ENCODE measurements at regions not wholly inside any gene's neighbourhood (a gene's known extent, or its start where the extent isn't known, plus 50 kb on each side); places are given as distances from the start of the nearest gene placed in this dataset.

DNA sequence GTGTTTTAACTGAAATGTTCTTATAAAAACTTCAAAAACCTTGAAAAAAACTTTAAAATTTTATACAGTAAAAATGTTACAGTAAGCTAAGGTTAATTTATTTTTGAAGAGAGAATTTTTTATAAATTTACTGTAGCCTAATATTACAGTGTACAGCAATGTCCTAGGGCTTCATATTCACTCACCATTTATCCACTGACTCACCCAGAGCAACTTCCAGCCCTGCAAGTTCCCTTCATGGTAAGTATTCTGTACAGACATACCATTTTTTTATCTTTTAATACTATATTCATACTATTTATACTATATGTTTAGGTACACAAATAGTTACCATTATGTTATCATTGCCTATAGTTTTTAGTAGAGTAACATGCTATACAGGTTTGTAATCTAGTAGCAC is 396.7 kb upstream of the MMADHC start:
- Histone ChIP-seq H3K4me3 (no peak overlapping the region), H3K27ac (no peak overlapping the region), H3K27me3 (replicated peaks in 1 of 7) (no peaks in the 10 kb centered on the region), H3K4me1 (no peaks in the 10 kb centered on the region), H3K9me3 (peaks cover 0 to 15% (median 3%) of the 10 kb centered on the region in 8 donors), H3K36me3 (no peaks in the 10 kb centered on the region)
- intact Hi-C loops (cut with DNase I; ENCODE audit: low total_unique reads), result no loop called here
- TF ChIP-seq POLR2A (IDR thresholded peaks at IDR 0.05), result no peak
- TF ChIP-seq, protein P1, sequence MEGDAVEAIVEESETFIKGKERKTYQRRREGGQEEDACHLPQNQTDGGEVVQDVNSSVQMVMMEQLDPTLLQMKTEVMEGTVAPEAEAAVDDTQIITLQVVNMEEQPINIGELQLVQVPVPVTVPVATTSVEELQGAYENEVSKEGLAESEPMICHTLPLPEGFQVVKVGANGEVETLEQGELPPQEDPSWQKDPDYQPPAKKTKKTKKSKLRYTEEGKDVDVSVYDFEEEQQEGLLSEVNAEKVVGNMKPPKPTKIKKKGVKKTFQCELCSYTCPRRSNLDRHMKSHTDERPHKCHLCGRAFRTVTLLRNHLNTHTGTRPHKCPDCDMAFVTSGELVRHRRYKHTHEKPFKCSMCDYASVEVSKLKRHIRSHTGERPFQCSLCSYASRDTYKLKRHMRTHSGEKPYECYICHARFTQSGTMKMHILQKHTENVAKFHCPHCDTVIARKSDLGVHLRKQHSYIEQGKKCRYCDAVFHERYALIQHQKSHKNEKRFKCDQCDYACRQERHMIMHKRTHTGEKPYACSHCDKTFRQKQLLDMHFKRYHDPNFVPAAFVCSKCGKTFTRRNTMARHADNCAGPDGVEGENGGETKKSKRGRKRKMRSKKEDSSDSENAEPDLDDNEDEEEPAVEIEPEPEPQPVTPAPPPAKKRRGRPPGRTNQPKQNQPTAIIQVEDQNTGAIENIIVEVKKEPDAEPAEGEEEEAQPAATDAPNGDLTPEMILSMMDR (IDR thresholded peaks at IDR 0.05 in 8 of 11, conservative IDR thresholded peaks at IDR 0.05 in 3 of 11), result no peak
- TF ChIP-seq POLR2AphosphoS5 (IDR thresholded peaks at IDR 0.05), result no peak
- DNase-seq, result no peak

- DNase-seq, result no peak
- no peaks in the 10 kb centered on the region for H3K36me3 ChIP-seq
- H3K9me3 ChIP-seq, result peaks cover 0 to 6% (median 2%) of the 10 kb centered on the region in 8 donors
- no peak overlapping the region for H3K4me3 ChIP-seq
- peak overlapping the region in 1 of 8 donors; percentile 18 for H3K27ac ChIP-seq
- TF ChIP-seq POLR2A (IDR thresholded peaks at IDR 0.05) (no peak), POLR2AphosphoS5 (IDR thresholded peaks at IDR 0.05) (no peak)
- TF ChIP-seq, protein P1 (IDR thresholded peaks at IDR 0.05 in 8 of 11, conservative IDR thresholded peaks at IDR 0.05 in 3 of 11), result no peak
- no peaks in the 10 kb centered on the region for H3K27me3 ChIP-seq (replicated peaks in 1 of 7)
- intact Hi-C loops (cut with DNase I; ENCODE audit: low total_unique reads), result no loop called here
- 74 to 89% (median 83%) methylated on average over 3 of the region's 3 CpGs for WGBS, 5 donors
- no peaks in the 10 kb centered on the region for H3K4me1 ChIP-seq
Observed at GRCh38 chr2:149972066-149972465, 384.5 kb upstream of the MMADHC start.

DNA sequence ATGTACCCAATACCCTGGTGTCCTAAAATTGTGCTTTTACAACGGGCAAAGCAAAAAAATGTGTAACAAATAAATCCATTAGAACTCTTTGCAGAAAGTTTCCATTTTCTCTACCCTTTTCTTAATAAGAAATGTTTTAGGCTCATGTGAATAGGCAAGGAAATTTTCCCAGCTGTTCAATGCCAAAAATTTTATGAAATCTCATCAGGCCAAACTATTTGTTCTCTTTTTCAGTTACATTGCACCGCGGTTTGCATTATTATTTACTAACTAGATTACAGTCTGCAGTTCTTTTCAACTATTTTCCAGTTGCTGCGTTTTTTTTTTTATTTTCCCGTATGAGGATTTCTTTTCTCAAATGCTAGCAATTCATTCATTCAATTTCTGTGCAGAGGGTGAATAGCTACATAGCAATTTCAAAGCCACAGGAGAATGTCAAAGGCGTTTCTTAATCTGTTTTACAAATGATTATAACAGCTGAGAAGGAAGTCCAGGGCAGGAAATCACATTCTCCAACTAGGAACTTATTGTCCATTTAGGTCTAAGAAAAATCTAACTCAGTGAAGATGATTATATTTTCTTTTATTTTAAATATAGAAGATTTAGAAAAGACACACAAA is 367.5 kb upstream of the MMADHC start:
- H3K27me3 ChIP-seq (replicated peaks in 1 of 7), result no peaks in the 10 kb centered on the region
- H3K9me3 ChIP-seq, result peaks cover 0 to 25% (median 9%) of the 10 kb centered on the region in 8 donors
- H3K4me1 ChIP-seq, result no peaks in the 10 kb centered on the region
- 67 to 80% (median 72%) methylated on average over 6 of the region's 6 CpGs for whole genome bisulfite sequencing, 5 donors
- DNase-seq, result no peak
- no peak overlapping the region for H3K27ac ChIP-seq
- H3K36me3 ChIP-seq, result no peaks in the 10 kb centered on the region
- TF ChIP-seq POLR2AphosphoS5 (IDR thresholded peaks at IDR 0.05), result no peak
- TF ChIP-seq POLR2A (IDR thresholded peaks at IDR 0.05), result no peak
- no peak overlapping the region for H3K4me3 ChIP-seq
- intact Hi-C loops (cut with DNase I; ENCODE audit: low total_unique reads), result no loop called here

DNA sequence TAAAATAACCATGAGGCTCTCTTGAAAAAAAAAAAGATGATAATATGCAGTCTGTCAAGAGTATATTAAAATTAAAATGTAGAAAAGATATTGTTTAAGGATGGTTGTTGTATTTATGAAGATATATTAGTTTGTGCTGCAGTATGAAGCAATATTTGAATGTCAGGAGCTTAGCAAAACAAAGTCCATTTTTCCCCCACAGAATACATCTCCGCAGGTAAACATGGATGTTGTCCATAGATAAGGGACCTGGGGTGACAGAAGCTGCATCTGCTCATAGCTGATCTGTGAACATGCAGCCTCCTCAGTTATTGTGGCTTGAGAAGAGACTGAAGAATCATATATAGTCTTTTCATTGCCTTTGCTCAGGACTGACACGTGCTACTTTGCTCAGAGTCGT is 366.1 kb upstream of the MMADHC start:
- intact Hi-C loops (cut with DNase I; ENCODE audit: low total_unique reads), result no loop called here
- H3K36me3 ChIP-seq, result no peaks in the 10 kb centered on the region
- TF ChIP-seq POLR2A (IDR thresholded peaks at IDR 0.05) (no peak), POLR2AphosphoS5 (IDR thresholded peaks at IDR 0.05) (no peak)
- TF ChIP-seq, protein P1 (IDR thresholded peaks at IDR 0.05 in 8 of 11, conservative IDR thresholded peaks at IDR 0.05 in 3 of 11), result no peak
- H3K27me3 ChIP-seq (replicated peaks in 1 of 7), result no peaks in the 10 kb centered on the region
- no peak overlapping the region for H3K27ac ChIP-seq
- DNase-seq, result no peak
- H3K9me3 ChIP-seq, result peaks cover 0 to 12% (median 2%) of the 10 kb centered on the region in 8 donors
- H3K4me1 ChIP-seq, result no peaks in the 10 kb centered on the region
- no peak overlapping the region for H3K4me3 ChIP-seq
- 79 to 93% (median 90%) methylated on average over 3 of the region's 3 CpGs for WGBS, 5 donors

Measured in spleen (tissue), 11 donors.